ENCODE measurements at regions not wholly inside any gene's neighbourhood (a gene's known extent, or its start where the extent isn't known, plus 50 kb on each side); places are given as distances from the start of the nearest gene placed in this dataset.

GRCh38 chr1:95723346-95723745, 489.3 kb downstream of the RWDD3 start:
- CTCF ChIA-PET: no interaction called here
- H3K36me3 ChIP-seq (replicated peaks in 1 of 2; ENCODE audit: control insufficient read depth in 1 of 2, insufficient read depth in 2 of 2, low read length in 1 of 2): no peaks in the 10 kb centered on the region
- 21% methylated on average over 1 of the region's 1 CpG for WGBS (ENCODE audit: low lambda C conversion rate)
- DNase-seq: no peak
- no peaks in the 10 kb centered on the region for H3K27me3 ChIP-seq (ENCODE audit: insufficient read depth)
- H2AFZ ChIP-seq (ENCODE audit: low read depth): no peak overlapping the region
- no peak overlapping the region for H3K9ac ChIP-seq
- H3K4me2 ChIP-seq: no peak overlapping the region
- H3F3A ChIP-seq (replicated peaks; ENCODE audit: insufficient read depth): no peaks in the 10 kb centered on the region
- no peaks in the 10 kb centered on the region for H3K9me3 ChIP-seq
- POLR2A ChIA-PET: no interaction called here
- H3K4me3 ChIP-seq (ENCODE audit: low read depth in 2 of 2, low read length in 1 of 2): no peak overlapping the region
- no peak for TF ChIP-seq EZH2phosphoT487 (IDR thresholded peaks at IDR 0.05; ENCODE audit: borderline replicate concordance, low read depth)
- no peak for TF ChIP-seq YY1 (IDR thresholded peaks at IDR 0.05; ENCODE audit: low read depth)
- TF ChIP-seq MEF2A (IDR thresholded peaks at IDR 0.05; ENCODE audit: borderline replicate concordance, low read depth): no peak
- no peak for TF ChIP-seq SMC3 (IDR thresholded peaks at IDR 0.05; ENCODE audit: low read depth, low read length)
- TF ChIP-seq TEAD4 (IDR thresholded peaks at IDR 0.05; ENCODE audit: borderline replicate concordance, insufficient read depth): no peak
- no peak for TF ChIP-seq POLR2AphosphoS5 (IDR thresholded peaks at IDR 0.05; ENCODE audit: low read depth, low read length)
- no peak for TF ChIP-seq GATA2 (CRISPR knock-in tag; IDR thresholded peaks at IDR 0.05)
- no peak for TF ChIP-seq FOXJ3 (CRISPR knock-in tag; IDR thresholded peaks at IDR 0.05)
- TF ChIP-seq TCF12 (IDR thresholded peaks at IDR 0.05): no peak
- TF ChIP-seq IRF3 (IDR thresholded peaks at IDR 0.05; ENCODE audit: low read depth, low read length): no peak
- no peak for TF ChIP-seq SIN3A (IDR thresholded peaks at IDR 0.05; ENCODE audit: borderline replicate concordance, low read depth, low read length)
- TF ChIP-seq CTCF (IDR thresholded peaks at IDR 0.05): no peak
- TF ChIP-seq NRF1 (IDR thresholded peaks at IDR 0.05; ENCODE audit: low read depth, low read length): no peak
- no peak for TF ChIP-seq NFIC (IDR thresholded peaks at IDR 0.05; ENCODE audit: borderline replicate concordance)
- TF ChIP-seq ZBTB33 (IDR thresholded peaks at IDR 0.05; ENCODE audit: borderline replicate concordance, low read depth): no peak
- TF ChIP-seq FOXM1 (IDR thresholded peaks at IDR 0.05; ENCODE audit: low read depth): no peak
- no peak for TF ChIP-seq MXI1 (IDR thresholded peaks at IDR 0.05; ENCODE audit: low read depth, low read length)
- TF ChIP-seq FOSL2 (IDR thresholded peaks at IDR 0.05; ENCODE audit: borderline replicate concordance, low read depth): no peak
- no peaks in the 10 kb centered on the region for H3K9me2 ChIP-seq
- H4K20me1 ChIP-seq (ENCODE audit: insufficient read depth): no peaks in the 10 kb centered on the region
- no peaks in the 10 kb centered on the region for H3K79me2 ChIP-seq (ENCODE audit: insufficient read depth)
- H3K27ac ChIP-seq (ENCODE audit: low read depth in 2 of 2, low read length in 1 of 2): no peak overlapping the region
- peaks cover 0 to 4% of the 10 kb centered on the region in 2 experiments; a peak in 1 of 4 replicates for H3K4me1 ChIP-seq (ENCODE audit: control insufficient read depth in 1 of 2, insufficient read depth in 2 of 2, low read depth in 1 of 2, low read length in 1 of 2)

All from SK-N-SH (cell line).